WERI-Rb-1 (cell line): ENCODE measurements at regions not wholly inside any gene's neighbourhood (a gene's known extent, or its start where the extent isn't known, plus 50 kb on each side); places are given as distances from the start of the nearest gene placed in this dataset.

Experiments used
- DNase-seq: peaks from one replicate; pipeline ENCODE4 v3.0.0-alpha.2; 2020
- H3K27ac ChIP-seq: fragments of 250-450 bp; sonication (Bioruptor Pico); 2 replicates; pipeline ENCODE4 v1.5.1; 2020; ENCODE audit warnings: mild to moderate bottlenecking, moderate library complexity
- H3K27me3 ChIP-seq: fragments of 250-450 bp; sonication (Bioruptor Pico); 2 replicates; pipeline ENCODE4 v1.5.1; 2021; ENCODE audit warnings: mild to moderate bottlenecking, low read depth, moderate library complexity; ENCODE audit not compliant: insufficient read depth, severe bottlenecking
- H3K36me3 ChIP-seq: fragments of 250-450 bp; sonication (Bioruptor Pico); 2 replicates; pipeline ENCODE4 v1.5.1; 2020; ENCODE audit warnings: mild to moderate bottlenecking, moderate library complexity
- H3K4me3 ChIP-seq: 2 replicates; pipeline ENCODE4 v1.5.1; 2011; ENCODE audit warnings: low read depth, mild to moderate bottlenecking, control low read depth, low read length
- H3K9me3 ChIP-seq: fragments of 250-450 bp; sonication (Bioruptor Pico); 2 replicates; pipeline ENCODE4 v1.5.1; 2021; ENCODE audit warnings: mild to moderate bottlenecking, moderate library complexity; ENCODE audit not compliant: severe bottlenecking
- CTCF ChIP-seq: IDR thresholded peaks from 2 replicates; pipeline ENCODE4 v1.5.1; 2011; ENCODE audit warnings: low read depth, mild to moderate bottlenecking, control low read depth, inconsistent platforms, low read length

- Histone ChIP-seq H3K4me3 (no peak overlapping the region), H3K27me3 (no peaks in the 10 kb centered on the region), H3K9me3 (no peaks in the 10 kb centered on the region), H3K27ac (no peak overlapping the region), H3K36me3 (no peaks in the 10 kb centered on the region)
- TF ChIP-seq CTCF: no peak
- no peak for DNase-seq
Observed at GRCh38 chr11:23041001-23041503, 180.8 kb upstream of the CCDC179 start.

DNA sequence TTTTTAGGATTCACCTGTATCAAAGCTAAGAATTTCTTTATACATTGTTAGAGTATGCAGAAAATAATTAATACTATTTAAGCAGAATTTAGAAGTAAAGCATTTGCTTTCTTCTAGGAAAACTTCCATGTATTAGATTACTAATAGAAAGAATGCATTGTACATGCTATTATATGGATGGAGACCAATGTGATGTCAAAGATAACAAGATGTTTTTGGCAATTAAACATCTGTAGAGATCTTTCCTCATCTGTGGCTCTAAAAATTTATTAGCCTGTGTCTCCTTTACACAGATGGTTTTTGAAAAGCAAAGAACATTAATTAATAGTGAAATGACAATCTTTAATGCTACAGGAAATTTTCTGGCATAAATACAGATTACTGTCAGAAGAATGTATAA lies 198.4 kb upstream of the CCDC179 start:
- Histone ChIP-seq H3K27me3 (no peaks in the 10 kb centered on the region), H3K27ac (no peak overlapping the region), H3K9me3 (no peaks in the 10 kb centered on the region), H3K36me3 (no peaks in the 10 kb centered on the region), H3K4me3 (no peak overlapping the region)
- no peak for DNase-seq
- TF ChIP-seq CTCF: no peak

- H3K36me3 ChIP-seq: no peaks in the 10 kb centered on the region
- H3K4me3 ChIP-seq: no peak overlapping the region
- no peaks in the 10 kb centered on the region for H3K27me3 ChIP-seq
- TF ChIP-seq CTCF: no peak
- no peak for DNase-seq
- no peak overlapping the region for H3K27ac ChIP-seq
- no peaks in the 10 kb centered on the region for H3K9me3 ChIP-seq
Observed at GRCh38 chr11:23063276-23063675, 203.0 kb upstream of the CCDC179 start.

DNA sequence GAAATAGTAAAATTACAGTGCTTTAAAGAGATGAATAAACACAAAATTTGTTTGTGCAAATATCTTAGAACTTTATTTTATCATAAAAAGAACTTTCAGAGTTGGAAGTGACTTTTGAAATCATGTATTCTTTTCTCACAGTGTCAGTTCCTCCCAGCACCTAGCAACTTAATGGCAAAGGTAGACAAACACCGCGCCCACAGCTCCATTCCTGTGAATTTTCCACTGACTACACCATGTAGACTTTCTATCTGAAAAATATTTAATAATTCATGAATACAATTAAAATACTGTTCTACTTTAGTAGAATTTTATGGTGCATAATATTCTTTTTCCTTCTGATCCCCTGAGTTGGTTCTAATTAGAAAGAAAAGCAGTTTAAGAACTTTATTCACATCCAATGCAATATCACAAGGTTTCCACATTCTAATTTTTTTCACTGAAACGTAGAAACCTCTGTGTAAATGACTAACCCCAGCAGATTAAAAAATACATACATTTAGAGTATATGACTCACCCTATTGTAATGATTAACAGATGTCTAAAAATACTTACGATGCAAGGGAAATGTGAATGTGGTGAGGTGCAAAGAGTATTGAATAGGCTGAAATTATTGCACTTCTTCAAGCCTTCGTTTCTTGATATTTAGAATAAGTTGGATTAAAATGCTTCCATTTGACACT lies 218.2 kb upstream of the CCDC179 start:
- Histone ChIP-seq H3K4me3 (no peak overlapping the region), H3K27me3 (no peaks in the 10 kb centered on the region), H3K36me3 (no peaks in the 10 kb centered on the region), H3K9me3 (no peaks in the 10 kb centered on the region), H3K27ac (no peak overlapping the region)
- no peak for TF ChIP-seq CTCF
- DNase-seq: no peak

DNA sequence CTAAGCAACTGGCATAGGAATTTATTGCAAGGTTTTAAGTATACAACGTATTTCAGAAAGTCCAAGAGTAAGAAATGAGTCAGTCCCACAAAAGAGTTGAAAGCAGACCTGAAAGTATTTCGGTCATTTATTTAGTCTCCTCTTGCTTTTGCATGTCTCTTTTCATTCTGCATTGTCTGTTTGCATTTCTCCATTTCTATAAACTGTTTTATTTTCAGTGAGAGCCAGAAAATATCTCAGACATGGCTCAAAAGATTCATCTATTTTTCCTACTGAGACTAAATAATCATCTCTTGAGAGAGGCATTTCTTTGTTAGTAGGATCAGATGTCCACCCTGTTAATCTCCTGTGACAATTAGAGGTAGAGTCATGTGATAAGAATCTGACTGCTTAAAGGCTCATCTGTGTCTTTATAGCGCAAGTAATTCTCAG lies 219.1 kb upstream of the CCDC179 start:
- no peak overlapping the region for H3K4me3 ChIP-seq
- no peak for DNase-seq
- no peaks in the 10 kb centered on the region for H3K9me3 ChIP-seq
- H3K36me3 ChIP-seq: no peaks in the 10 kb centered on the region
- no peak for TF ChIP-seq CTCF
- H3K27me3 ChIP-seq: no peaks in the 10 kb centered on the region
- no peak overlapping the region for H3K27ac ChIP-seq

DNA sequence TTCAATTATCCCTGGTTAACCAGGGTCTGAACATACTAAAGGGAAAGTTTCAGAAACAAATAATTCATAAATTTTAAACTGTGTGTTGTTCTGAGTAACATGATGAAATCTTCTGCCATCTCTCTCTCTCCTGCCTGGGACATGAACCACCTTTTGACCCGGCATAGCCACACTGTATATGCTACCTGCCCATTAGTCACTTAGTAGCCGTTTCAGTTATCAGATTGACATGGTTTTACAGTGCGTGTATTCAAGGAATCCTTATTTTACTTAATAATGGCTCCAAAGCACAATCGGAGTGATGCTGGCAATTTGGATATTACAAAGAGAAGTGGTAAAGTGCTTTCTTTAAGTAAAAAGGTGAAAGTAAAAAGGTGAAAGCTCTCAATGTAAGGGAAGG lies 227.1 kb upstream of the CCDC179 start:
- no peak for TF ChIP-seq CTCF
- no peak overlapping the region for H3K4me3 ChIP-seq
- no peaks in the 10 kb centered on the region for H3K27me3 ChIP-seq
- no peak overlapping the region for H3K27ac ChIP-seq
- no peak for DNase-seq
- H3K9me3 ChIP-seq: no peaks in the 10 kb centered on the region
- H3K36me3 ChIP-seq: no peaks in the 10 kb centered on the region
